ENCODE measurements at regions not wholly inside any gene's neighbourhood (a gene's known extent, or its start where the extent isn't known, plus 50 kb on each side); places are given as distances from the start of the nearest gene placed in this dataset.

- no peaks in the 10 kb centered on the region for H3K27me3 ChIP-seq (ENCODE audit: control insufficient read depth, insufficient read depth, low read length, poor library complexity, severe bottlenecking)
- no peaks in the 10 kb centered on the region for H3K9me3 ChIP-seq (ENCODE audit: control insufficient read depth, low read length)
- H3K4me3 ChIP-seq (ENCODE audit: insufficient read depth, low read depth, low read length): no peak overlapping the region
- no peaks in the 10 kb centered on the region for H3K4me1 ChIP-seq (ENCODE audit: control insufficient read depth, insufficient read depth, low read length)
- no peaks in the 10 kb centered on the region for H3K36me3 ChIP-seq (ENCODE audit: control insufficient read depth, insufficient read depth, low read length)
- no peak overlapping the region for H3K27ac ChIP-seq (ENCODE audit: insufficient read depth, low read depth, low read length, poor library complexity, severe bottlenecking)
These were observed 111.1 kb upstream of the RIOK3 start for GRCh38 chr18:23341983-23342382.

DNA sequence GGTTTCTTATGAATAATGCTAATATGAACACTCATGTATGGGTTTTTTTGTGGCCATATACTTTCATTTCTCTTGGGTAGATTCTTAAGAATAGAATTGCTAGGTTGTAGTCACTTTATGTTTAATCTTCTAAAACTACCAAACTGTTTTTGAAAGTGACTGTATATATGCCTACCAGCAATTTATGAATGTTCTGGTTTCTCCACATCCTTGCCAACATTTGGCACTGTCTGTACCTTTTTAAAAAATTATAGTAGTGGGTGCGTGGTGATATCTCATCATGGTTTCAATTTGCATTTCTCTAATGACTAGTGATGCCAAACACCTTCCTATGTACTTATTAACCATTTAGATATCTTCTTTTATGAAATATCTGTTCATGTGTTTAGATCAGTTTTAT lies 110.6 kb upstream of the RIOK3 start:
- H3K4me1 ChIP-seq (ENCODE audit: control insufficient read depth, insufficient read depth, low read length): no peaks in the 10 kb centered on the region
- no peaks in the 10 kb centered on the region for H3K9me3 ChIP-seq (ENCODE audit: control insufficient read depth, low read length)
- H3K4me3 ChIP-seq (ENCODE audit: insufficient read depth, low read depth, low read length): no peak overlapping the region
- H3K27me3 ChIP-seq (ENCODE audit: control insufficient read depth, insufficient read depth, low read length, poor library complexity, severe bottlenecking): no peaks in the 10 kb centered on the region
- no peaks in the 10 kb centered on the region for H3K36me3 ChIP-seq (ENCODE audit: control insufficient read depth, insufficient read depth, low read length)
- H3K27ac ChIP-seq (ENCODE audit: insufficient read depth, low read depth, low read length, poor library complexity, severe bottlenecking): no peak overlapping the region
- 100% methylated on average over 1 of the region's 1 CpG for WGBS, 2 experiments

DNA sequence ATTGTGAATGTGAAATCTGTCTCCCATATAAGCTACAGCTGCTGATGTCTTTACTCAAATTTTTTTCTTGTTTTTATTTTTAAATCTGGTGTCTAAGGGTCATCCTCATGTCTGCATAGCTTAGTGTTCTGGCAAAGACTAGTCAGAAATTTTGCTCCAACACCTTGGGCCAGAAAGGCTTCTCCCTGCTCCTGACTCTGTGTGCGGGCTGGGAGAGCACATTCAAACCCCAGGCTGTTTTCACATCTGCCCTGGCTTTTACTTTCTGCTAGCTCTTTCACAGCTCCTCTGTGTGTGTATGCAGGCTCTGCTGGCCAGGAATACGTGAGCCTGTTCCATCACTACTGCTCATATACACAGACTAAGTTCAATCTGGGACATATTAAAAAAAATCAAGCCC lies 102.9 kb upstream of the RIOK3 start:
- H3K9me3 ChIP-seq (ENCODE audit: control insufficient read depth, low read length): no peaks in the 10 kb centered on the region
- H3K4me3 ChIP-seq (ENCODE audit: insufficient read depth, low read depth, low read length): no peak overlapping the region
- no peaks in the 10 kb centered on the region for H3K27me3 ChIP-seq (ENCODE audit: control insufficient read depth, insufficient read depth, low read length, poor library complexity, severe bottlenecking)
- 89% methylated on average over 2 of the region's 2 CpGs for WGBS, 2 experiments
- no peak overlapping the region for H3K27ac ChIP-seq (ENCODE audit: insufficient read depth, low read depth, low read length, poor library complexity, severe bottlenecking)
- H3K36me3 ChIP-seq (ENCODE audit: control insufficient read depth, insufficient read depth, low read length): peaks cover 5% of the 10 kb centered on the region
- H3K4me1 ChIP-seq (ENCODE audit: control insufficient read depth, insufficient read depth, low read length): no peaks in the 10 kb centered on the region

DNA sequence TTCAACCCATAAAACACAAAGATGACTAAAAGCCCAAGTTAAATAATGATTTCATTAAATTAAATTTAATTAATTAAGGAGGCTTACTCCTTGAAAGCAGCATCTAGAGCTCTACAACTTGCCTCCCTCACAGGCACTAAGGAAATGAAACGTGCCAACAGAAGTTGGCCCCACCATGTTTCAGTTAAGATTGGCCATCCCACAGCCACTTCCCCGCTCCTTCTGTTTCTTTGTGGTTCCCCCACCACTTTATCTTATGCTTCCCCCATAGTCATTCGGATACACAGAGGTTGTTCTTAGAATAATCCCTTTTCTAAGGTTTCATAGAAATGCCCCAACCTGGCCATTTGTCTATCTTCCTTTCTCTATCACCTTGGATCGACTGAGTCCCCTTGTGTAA lies 101.6 kb upstream of the RIOK3 start:
- Histone ChIP-seq H3K27ac (ENCODE audit: insufficient read depth, low read depth, low read length, poor library complexity, severe bottlenecking) (no peak overlapping the region), H3K4me3 (ENCODE audit: insufficient read depth, low read depth, low read length) (no peak overlapping the region), H3K4me1 (ENCODE audit: control insufficient read depth, insufficient read depth, low read length) (no peaks in the 10 kb centered on the region), H3K27me3 (ENCODE audit: control insufficient read depth, insufficient read depth, low read length, poor library complexity, severe bottlenecking) (no peaks in the 10 kb centered on the region), H3K9me3 (ENCODE audit: control insufficient read depth, low read length) (no peaks in the 10 kb centered on the region), H3K36me3 (ENCODE audit: control insufficient read depth, insufficient read depth, low read length) (peaks cover 5% of the 10 kb centered on the region)
- WGBS, 2 experiments: 88 to 94% methylated on average over 4 of the region's 4 CpGs

DNA sequence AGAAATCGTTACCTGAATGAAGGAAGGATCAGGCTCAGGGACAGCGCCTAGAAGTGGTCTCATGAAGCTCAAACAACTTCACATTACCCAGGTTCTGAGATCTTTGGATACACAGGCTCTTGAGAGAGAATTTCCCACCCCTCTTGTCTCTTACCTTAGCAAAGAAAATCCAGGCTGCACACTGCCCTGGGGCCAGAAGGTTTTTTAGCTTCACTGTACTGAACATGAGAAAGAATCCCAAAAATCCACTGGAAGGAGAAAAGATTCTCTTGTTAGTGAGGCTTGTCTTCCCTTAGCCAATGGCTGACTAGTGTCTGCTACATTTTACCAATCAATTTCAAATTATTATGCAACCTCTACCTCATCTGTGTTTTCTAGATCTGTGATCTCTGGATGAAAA lies 101.0 kb upstream of the RIOK3 start:
- Histone ChIP-seq H3K4me3 (ENCODE audit: insufficient read depth, low read depth, low read length) (no peak overlapping the region), H3K4me1 (ENCODE audit: control insufficient read depth, insufficient read depth, low read length) (no peaks in the 10 kb centered on the region), H3K36me3 (ENCODE audit: control insufficient read depth, insufficient read depth, low read length) (peaks cover 5% of the 10 kb centered on the region), H3K27me3 (ENCODE audit: control insufficient read depth, insufficient read depth, low read length, poor library complexity, severe bottlenecking) (no peaks in the 10 kb centered on the region), H3K9me3 (ENCODE audit: control insufficient read depth, low read length) (no peaks in the 10 kb centered on the region), H3K27ac (ENCODE audit: insufficient read depth, low read depth, low read length, poor library complexity, severe bottlenecking) (no peak overlapping the region)
- 94 to 96% methylated on average over 2 of the region's 2 CpGs for WGBS, 2 experiments

GRCh38 chr18:23353459-23353858 lies 99.6 kb upstream of the RIOK3 start:
- no peak overlapping the region for H3K4me3 ChIP-seq (ENCODE audit: insufficient read depth, low read depth, low read length)
- H3K4me1 ChIP-seq (ENCODE audit: control insufficient read depth, insufficient read depth, low read length): no peaks in the 10 kb centered on the region
- H3K27me3 ChIP-seq (ENCODE audit: control insufficient read depth, insufficient read depth, low read length, poor library complexity, severe bottlenecking): no peaks in the 10 kb centered on the region
- WGBS, 2 experiments: 59 to 61% methylated on average over 3 of the region's 3 CpGs
- no peaks in the 10 kb centered on the region for H3K9me3 ChIP-seq (ENCODE audit: control insufficient read depth, low read length)
- H3K36me3 ChIP-seq (ENCODE audit: control insufficient read depth, insufficient read depth, low read length): peaks cover 5% of the 10 kb centered on the region
- no peak overlapping the region for H3K27ac ChIP-seq (ENCODE audit: insufficient read depth, low read depth, low read length, poor library complexity, severe bottlenecking)

DNA sequence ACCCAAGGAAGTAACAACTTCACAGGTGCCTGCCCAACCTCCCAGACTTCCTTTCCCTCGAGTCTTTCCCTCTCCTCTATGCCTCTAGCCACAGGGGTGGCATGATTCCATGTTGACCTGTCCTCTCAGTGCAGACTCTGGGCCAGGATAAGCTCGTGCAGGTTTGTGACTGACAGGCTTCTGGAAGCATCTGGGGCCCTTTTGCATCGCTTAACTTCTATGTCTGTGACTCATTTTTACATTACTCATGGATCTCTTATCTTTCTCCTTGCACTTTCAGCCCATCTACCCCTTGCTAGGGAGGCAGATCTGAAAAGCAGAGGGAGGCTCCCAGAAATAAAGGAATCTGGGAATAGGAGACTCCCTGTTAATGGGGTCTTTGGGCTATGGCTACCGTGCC lies 98.5 kb upstream of the RIOK3 start:
- Histone ChIP-seq H3K4me3 (ENCODE audit: insufficient read depth, low read depth, low read length) (no peak overlapping the region), H3K4me1 (ENCODE audit: control insufficient read depth, insufficient read depth, low read length) (no peaks in the 10 kb centered on the region), H3K27ac (ENCODE audit: insufficient read depth, low read depth, low read length, poor library complexity, severe bottlenecking) (no peak overlapping the region), H3K27me3 (ENCODE audit: control insufficient read depth, insufficient read depth, low read length, poor library complexity, severe bottlenecking) (no peaks in the 10 kb centered on the region), H3K36me3 (ENCODE audit: control insufficient read depth, insufficient read depth, low read length) (no peaks in the 10 kb centered on the region), H3K9me3 (ENCODE audit: control insufficient read depth, low read length) (no peaks in the 10 kb centered on the region)
- WGBS, 2 experiments: 91 to 95% methylated on average over 4 of the region's 4 CpGs

GRCh38 chr18:23355206-23355605 lies 97.9 kb upstream of the RIOK3 start:
- WGBS, 2 experiments: 94 to 96% methylated on average over 6 of the region's 6 CpGs
- no peaks in the 10 kb centered on the region for H3K36me3 ChIP-seq (ENCODE audit: control insufficient read depth, insufficient read depth, low read length)
- no peaks in the 10 kb centered on the region for H3K4me1 ChIP-seq (ENCODE audit: control insufficient read depth, insufficient read depth, low read length)
- H3K4me3 ChIP-seq (ENCODE audit: insufficient read depth, low read depth, low read length): no peak overlapping the region
- no peak overlapping the region for H3K27ac ChIP-seq (ENCODE audit: insufficient read depth, low read depth, low read length, poor library complexity, severe bottlenecking)
- no peaks in the 10 kb centered on the region for H3K9me3 ChIP-seq (ENCODE audit: control insufficient read depth, low read length)
- H3K27me3 ChIP-seq (ENCODE audit: control insufficient read depth, insufficient read depth, low read length, poor library complexity, severe bottlenecking): no peaks in the 10 kb centered on the region

- Histone ChIP-seq H3K9me3 (ENCODE audit: control insufficient read depth, low read length) (no peaks in the 10 kb centered on the region), H3K27me3 (ENCODE audit: control insufficient read depth, insufficient read depth, low read length, poor library complexity, severe bottlenecking) (no peaks in the 10 kb centered on the region), H3K4me1 (ENCODE audit: control insufficient read depth, insufficient read depth, low read length) (no peaks in the 10 kb centered on the region), H3K4me3 (ENCODE audit: insufficient read depth, low read depth, low read length) (no peak overlapping the region), H3K27ac (ENCODE audit: insufficient read depth, low read depth, low read length, poor library complexity, severe bottlenecking) (no peak overlapping the region), H3K36me3 (ENCODE audit: control insufficient read depth, insufficient read depth, low read length) (no peaks in the 10 kb centered on the region)
- 88% methylated on average over 4 of the region's 4 CpGs for WGBS, 2 experiments
These were observed 96.7 kb upstream of the RIOK3 start for GRCh38 chr18:23356424-23356823.

DNA sequence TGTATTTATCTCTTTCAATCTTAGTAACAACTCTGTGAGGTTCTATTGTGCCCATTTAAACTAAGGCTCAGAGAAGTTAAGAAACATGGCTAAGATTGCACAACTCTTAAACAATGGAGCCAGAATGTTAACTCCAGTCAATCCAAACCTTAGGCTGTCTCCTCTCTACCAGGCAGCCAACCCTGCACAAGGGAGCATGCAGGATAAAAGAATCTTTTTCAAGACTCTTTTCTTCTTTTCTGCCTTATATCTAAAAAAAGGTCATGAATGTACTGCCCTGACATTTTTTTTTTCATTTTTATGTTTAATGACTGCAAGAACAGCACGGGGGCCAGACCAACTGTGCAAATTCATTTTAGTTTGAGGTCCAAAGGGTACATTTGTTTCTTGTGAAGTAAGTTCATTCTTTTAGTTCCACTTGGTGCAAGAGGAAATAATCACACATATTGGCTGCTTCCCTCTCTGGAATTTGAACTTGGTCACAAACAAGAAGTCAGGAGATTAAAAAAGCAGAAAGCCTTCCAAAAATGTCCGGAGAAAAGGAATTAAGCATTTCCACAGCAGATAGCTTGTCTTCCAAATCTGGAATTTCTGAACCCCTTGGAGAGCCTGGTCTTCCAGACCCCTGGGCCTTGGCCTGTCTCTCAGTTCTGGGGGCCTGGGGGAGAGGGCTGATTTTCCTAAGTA lies 96.0 kb upstream of the RIOK3 start:
- Histone ChIP-seq H3K27ac (ENCODE audit: insufficient read depth, low read depth, low read length, poor library complexity, severe bottlenecking) (no peak overlapping the region), H3K27me3 (ENCODE audit: control insufficient read depth, insufficient read depth, low read length, poor library complexity, severe bottlenecking) (no peaks in the 10 kb centered on the region), H3K9me3 (ENCODE audit: control insufficient read depth, low read length) (no peaks in the 10 kb centered on the region), H3K4me1 (ENCODE audit: control insufficient read depth, insufficient read depth, low read length) (no peaks in the 10 kb centered on the region), H3K36me3 (ENCODE audit: control insufficient read depth, insufficient read depth, low read length) (no peaks in the 10 kb centered on the region), H3K4me3 (ENCODE audit: insufficient read depth, low read depth, low read length) (no peak overlapping the region)
- WGBS, 2 experiments: 97 to 98% methylated on average over 2 of the region's 2 CpGs
